ENCODE measurements at regions not wholly inside any gene's neighbourhood (a gene's known extent, or its start where the extent isn't known, plus 50 kb on each side); places are given as distances from the start of the nearest gene placed in this dataset.

DNA sequence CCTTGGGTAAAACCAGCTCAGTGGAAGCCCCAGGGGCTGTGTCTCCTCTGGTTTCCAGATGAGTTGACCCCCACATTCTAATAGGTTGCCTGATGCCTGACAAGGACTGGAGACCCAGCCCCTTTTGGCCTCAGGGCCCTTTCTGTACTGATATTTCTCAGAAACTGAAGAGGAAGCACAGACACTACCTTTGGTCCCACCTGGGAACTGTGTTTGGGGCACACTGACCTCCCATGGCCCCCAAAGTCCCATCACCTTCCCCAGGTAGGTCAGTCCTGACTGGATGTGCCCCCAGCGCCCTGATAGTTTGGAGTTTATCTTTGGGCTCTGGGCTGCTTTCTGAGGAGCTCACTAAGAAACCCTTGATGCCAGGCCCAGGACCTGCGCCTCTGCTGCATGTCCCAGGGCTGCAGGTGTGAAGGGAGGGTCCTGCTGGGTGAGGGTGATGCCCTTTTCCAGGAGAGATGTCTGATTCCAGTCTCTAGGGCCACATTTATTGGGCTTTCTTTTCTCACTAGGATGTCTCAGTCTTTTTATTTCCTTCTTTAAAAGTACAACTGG lies 106.7 kb downstream of the GGTLC2 start:
- H3K27ac ChIP-seq, result no peak overlapping the region
- 75 to 93% (median 88%) methylated on average over 1 to 2 of the region's 2 CpGs for WGBS, 4 donors
- TF ChIP-seq POLR2A (IDR thresholded peaks at IDR 0.05), result no peak
- TF ChIP-seq CTCF (IDR thresholded peaks at IDR 0.05), result no peak
- no peak overlapping the region for H3K4me3 ChIP-seq
- intact Hi-C loops (cut with DNase I), result no loop called here
- DNase-seq, result no peak
- no peaks in the 10 kb centered on the region for H3K36me3 ChIP-seq (replicated peaks in 1 of 2)
- no peaks in the 10 kb centered on the region for H3K27me3 ChIP-seq
- H3K9me3 ChIP-seq (replicated peaks in 1 of 3), result no peaks in the 10 kb centered on the region
- no peaks in the 10 kb centered on the region for H3K4me1 ChIP-seq (replicated peaks in 1 of 2)

DNA sequence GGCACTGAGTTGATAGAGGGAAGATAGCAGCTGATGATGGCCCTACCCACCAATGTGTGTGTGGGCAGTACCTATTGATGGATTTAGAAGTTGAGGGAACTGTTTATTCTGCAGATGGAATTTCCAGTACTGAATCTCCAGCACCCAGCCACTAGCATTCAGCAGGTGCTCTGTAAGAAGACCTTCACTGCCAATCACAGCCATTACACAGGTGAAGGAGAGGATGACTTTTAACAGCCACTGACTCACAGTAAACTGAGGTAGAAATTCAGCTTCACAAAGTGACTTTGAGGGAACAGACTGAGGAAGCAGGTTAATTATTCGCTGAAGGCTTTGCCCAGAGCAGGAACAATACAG lies 107.8 kb downstream of the GGTLC2 start:
- Histone ChIP-seq H3K27ac (no peak overlapping the region), H3K4me3 (no peak overlapping the region), H3K9me3 (replicated peaks in 1 of 3) (no peaks in the 10 kb centered on the region), H3K4me1 (replicated peaks in 1 of 2) (no peaks in the 10 kb centered on the region), H3K36me3 (replicated peaks in 1 of 2) (no peaks in the 10 kb centered on the region), H3K27me3 (no peaks in the 10 kb centered on the region)
- WGBS, 4 donors, result 74 to 100% (median 91%) methylated on average over 1 of the region's 1 CpG
- TF ChIP-seq POLR2A (IDR thresholded peaks at IDR 0.05) (no peak), CTCF (IDR thresholded peaks at IDR 0.05) (no peak)
- intact Hi-C loops (cut with DNase I), result no loop called here
- no peak for DNase-seq

GRCh38 chr22:22752556-22753477 lies 108.4 kb downstream of the GGTLC2 start:
- intact Hi-C loops (cut with DNase I), result no loop called here
- no peaks in the 10 kb centered on the region for H3K9me3 ChIP-seq (replicated peaks in 1 of 3)
- H3K36me3 ChIP-seq (replicated peaks in 1 of 2), result no peaks in the 10 kb centered on the region
- no peak overlapping the region for H3K27ac ChIP-seq
- H3K4me1 ChIP-seq (replicated peaks in 1 of 2), result no peaks in the 10 kb centered on the region
- no peak for TF ChIP-seq POLR2A (IDR thresholded peaks at IDR 0.05)
- TF ChIP-seq CTCF (IDR thresholded peaks at IDR 0.05), result no peak
- DNase-seq, result peak in 6 of 7 donors; percentile 31 to 72 (median 62)
- 56 to 73% (median 63%) methylated on average over 7 to 12 of the region's 12 CpGs for WGBS, 4 donors
- H3K27me3 ChIP-seq, result no peaks in the 10 kb centered on the region
- H3K4me3 ChIP-seq, result no peak overlapping the region

DNA sequence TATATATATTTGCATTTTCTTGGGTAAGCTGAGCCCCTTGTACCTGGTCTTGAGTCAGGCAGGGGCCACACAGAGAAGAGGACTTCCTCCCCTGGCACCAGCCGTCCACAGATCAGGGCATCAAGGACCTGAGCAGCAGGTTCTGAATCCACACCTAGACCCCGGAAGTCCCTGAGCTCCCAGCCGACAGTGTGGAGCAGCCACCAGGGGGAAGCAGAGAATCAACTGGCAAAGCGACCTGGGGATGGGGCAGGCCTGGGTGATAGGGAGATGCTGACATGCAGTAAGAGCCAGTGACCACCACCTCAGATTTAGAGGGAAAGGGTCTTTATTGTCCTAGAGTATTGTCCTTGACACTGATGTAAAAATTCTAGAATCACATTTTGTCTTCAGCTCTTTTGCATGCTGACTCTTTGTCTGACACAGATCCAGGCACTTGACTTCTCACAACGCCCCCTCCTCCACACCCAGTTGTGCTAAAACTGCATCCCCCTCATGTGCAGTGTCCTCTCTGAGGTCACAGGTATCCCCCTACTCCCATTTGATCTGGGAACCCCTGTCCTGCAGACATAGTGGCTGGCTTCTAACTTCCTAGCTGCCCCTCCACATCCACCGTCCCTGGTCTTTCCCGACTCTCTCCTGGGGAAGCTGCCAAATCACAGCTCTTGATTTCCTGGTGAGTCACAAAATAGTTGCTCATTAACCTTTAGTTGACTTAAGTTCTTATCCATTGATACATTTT lies 109.3 kb downstream of the GGTLC2 start:
- WGBS, 4 donors, result 19 to 26% (median 21%) methylated on average over 6 to 7 of the region's 7 CpGs

More for the DNA sequence above, 109.3 kb downstream of the GGTLC2 start:
- H3K27ac ChIP-seq, result no peak overlapping the region
- H3K9me3 ChIP-seq (replicated peaks in 1 of 3), result no peaks in the 10 kb centered on the region
- H3K4me3 ChIP-seq, result no peak overlapping the region
- intact Hi-C loops (cut with DNase I), result no loop called here
- TF ChIP-seq POLR2A (IDR thresholded peaks at IDR 0.05) (no peak), CTCF (IDR thresholded peaks at IDR 0.05) (peak; percentile 42 to 64 (median 54))
- H3K4me1 ChIP-seq (replicated peaks in 1 of 2), result no peaks in the 10 kb centered on the region
- no peaks in the 10 kb centered on the region for H3K36me3 ChIP-seq (replicated peaks in 1 of 2)
- H3K27me3 ChIP-seq, result no peaks in the 10 kb centered on the region
- DNase-seq, result peak; percentile 52 to 68 (median 60)

Measured in adrenal gland (tissue), 9 donors.